GM21381 (cell line): ENCODE measurements at regions not wholly inside any gene's neighbourhood (a gene's known extent, or its start where the extent isn't known, plus 50 kb on each side); places are given as distances from the start of the nearest gene placed in this dataset.
A peak's percentile ranks its signal among the peaks of the same experiment; 100 is the strongest.

Source experiments
- ATAC-seq: cut with Tn5 transposase; IDR thresholded peaks from one replicate; pipeline ENCODE4 v1.9.1; 2021; ENCODE audit warnings: mild to moderate bottlenecking, moderate library complexity; ENCODE audit not compliant: unreplicated experiment

DNA sequence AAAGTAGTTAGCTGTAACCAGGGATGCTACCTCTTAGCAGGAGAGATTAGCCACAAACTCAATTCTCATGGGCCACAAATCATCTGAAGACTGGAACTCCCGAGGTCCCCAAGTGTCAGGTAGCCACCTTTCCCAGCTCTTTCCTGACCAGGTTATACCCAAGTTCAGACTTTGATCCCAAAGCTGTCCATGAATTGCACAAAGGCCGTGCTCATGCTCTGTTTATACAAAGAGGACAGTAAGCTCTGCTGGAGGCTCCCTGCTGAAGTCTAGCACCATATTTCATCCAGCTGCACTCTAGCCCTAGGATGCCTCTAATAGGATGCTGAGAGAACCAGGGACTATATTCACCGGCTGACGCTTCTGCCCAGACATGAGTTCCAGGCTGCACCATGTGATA lies 271.0 kb upstream of the ADAMTSL1 start:
- ATAC-seq = no peak

DNA sequence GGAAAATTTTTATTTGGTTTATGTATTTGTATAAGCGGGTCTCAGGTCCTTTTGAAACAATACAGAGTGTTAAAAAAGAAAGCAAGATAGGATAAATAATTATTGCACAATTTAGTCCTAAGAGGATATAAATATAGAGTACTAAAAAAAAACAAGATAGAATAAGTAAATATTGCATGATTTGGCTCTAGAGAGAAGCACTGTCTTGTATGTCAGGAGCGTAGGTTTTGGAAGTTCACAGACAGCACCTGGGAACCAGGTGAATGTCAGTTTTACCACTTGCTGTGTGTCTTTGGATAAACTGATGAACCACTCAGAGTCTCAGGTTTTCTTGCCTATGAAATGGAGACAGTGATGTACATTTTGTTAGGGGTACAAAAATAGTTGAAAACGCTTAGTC lies 266.2 kb upstream of the ADAMTSL1 start:
- ATAC-seq = no peak

DNA sequence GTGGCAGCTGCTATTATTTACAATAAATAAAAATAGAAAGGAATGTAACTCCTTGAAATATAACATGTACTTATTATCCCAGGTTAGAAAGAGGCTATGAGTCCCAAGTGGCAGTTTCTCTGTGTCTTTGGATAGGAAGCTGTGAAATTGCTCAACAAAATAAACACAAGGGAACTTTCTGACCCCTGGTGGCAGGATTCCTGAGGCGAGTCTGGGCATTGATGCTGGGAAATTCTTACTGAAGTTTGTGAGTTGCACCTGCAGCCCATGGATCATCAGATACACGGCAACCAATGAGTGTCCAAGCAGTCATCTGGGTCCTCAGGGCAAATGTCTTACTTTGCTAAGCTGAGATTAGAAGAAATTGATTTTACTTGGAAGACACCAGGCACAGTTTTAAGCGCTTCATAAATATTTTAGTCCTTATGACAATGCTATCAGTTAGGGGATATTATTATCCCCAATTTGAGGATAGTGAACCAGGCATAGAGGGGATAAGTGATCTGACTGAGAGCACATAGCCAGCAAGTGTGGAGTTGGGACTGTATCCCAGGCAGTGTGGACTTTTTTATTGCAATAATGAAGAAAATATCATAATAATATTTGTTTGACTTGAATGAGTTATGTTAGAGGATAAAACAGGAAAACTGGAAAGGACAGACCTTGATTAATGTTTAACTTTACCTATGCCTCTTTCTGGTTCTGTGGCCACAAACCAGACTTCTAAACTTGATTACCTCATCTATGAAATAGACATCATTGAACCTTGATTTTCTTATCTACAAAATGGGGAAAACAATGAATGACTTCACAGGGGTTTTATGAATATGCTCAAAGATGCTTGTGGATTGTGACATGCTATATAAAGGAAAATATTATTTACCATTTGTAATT lies 265.5 kb upstream of the ADAMTSL1 start:
- ATAC-seq = no peak

DNA sequence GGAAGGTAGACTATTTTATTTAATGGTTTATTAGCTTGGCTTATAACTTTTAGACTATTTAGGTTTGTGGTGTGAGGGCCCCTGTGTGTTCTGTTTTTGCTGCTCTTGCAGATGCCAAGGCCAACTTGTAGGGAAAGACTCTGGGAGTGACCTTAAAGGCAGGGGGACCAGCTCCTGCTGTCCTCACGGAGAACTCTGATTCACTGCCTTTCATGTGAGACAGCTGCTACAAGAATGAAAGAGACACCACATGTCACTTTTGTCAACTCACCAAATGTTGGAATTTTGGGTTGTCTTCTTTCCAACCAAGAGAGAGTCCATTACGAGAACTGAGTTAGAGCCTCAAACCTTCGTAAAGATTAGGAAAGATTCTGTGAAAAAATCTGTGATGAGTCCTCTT lies 258.3 kb upstream of the ADAMTSL1 start:
- no peak for ATAC-seq

DNA sequence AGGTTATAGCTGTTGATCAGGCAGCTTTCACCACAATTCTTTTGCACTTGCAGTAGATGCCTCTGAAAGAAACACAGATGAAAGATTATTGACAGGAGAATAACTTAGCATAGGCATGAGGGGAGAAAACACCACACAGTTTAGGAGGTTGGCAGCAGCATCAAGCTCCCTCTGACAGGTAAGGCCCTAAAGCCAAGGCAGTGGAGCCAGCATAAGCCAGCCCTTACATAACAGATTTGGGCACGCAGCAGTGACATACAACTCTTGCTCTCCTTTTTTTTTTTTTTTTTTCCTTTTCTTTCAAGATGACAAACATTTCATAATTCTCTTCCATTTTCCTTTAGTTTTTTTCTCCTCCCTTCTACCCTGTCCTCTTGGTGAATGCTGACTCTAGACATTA lies 257.6 kb upstream of the ADAMTSL1 start:
- no peak for ATAC-seq

DNA sequence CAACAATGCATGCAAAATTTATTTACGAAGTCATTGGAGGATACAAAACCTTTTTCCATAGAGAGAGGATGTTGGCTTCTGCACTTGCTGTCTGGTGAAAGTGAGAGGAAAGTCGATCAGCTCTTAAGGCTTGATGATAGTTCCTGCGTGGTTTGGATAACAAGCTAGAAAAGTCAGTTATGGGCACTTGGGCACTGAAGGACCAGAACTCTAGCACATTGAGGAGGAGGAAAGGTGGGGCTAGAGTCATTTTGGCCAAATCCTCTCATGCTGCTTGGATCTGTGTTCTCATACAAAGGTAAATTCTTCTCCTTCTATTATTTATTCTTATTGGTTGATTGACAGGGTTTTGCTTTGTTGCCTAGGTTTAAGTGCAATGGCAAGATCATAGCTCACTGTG lies 245.9 kb upstream of the ADAMTSL1 start:
- ATAC-seq = no peak

DNA sequence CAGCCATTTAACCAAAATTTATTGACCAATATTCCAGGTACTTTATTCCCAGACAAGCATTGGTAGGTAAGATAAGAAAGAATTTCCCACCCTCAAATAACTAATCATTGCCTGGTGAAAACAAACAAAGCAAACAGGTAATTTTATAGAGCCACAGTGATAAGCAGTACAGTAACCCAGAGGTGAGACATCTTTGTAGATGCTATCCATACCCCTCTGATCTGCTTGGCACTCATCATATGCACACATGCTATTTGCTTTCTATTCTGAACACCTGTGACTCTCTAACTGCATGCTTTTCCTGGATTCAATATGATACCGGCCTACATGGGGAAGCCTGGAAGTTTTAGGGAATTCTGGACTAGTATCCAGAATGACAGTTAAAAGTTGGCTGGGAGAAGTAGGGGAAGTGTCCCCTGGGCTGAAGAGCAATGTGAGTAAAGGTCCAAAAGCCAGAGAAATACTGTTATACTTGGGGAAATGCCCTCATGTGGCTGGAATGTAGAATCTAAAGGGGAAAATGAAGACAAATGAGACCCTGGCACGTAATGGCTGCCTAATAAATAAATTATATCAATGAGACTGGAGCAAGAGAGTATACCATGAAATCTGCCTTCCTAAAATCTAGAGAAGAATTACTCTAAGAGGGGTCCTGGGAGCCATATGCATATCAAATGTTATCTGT lies 243.8 kb upstream of the ADAMTSL1 start:
- ATAC-seq = no peak

DNA sequence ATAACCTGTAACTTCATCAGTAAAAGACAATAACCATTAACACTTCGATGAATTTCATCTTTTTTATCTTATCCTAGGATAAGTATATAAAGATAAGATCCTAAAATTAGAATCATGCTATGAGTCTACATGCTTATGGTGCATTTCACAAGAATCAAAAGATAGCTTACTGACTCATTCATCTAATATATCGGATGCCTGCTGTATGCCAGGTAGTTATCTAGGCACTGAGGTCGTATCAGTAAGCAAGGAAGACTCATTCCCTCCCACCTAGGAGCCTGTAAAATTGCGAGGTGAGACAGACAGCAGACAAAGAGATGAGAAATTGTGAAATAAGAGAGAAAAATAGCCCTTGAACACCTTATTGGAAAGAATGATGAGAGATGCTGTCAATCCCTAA lies 240.6 kb upstream of the ADAMTSL1 start:
- no peak for ATAC-seq

DNA sequence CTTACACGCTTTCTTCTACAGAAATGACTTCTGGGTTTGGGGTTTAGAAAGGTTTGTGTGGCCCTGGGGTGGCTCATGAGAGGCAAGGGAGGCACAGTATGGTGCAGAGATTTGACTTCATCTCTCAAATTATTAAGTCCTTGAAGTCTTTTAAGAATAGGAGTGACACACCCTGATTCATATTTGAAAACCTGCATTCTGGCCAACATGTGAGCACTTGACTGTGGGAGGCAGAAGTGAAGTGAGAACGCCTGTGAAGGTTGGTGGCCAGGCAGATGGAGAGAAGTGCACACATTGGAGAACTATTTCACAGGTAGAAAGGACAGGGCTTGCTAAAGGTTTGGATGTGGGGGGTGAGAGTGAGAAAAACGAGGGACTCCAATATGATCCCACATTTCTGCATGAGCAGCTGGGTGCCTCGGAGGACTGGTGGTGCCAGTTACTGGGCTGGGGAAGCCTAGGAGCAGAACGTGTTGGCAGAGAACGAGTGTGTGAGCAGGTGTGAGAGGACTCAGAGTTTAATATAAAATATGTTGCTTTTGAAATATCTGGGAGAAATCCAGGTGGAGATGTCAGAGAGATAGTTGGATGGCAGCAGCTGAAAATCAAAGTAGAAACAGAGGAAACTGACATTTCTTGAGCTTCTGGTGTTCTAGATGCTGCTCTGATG lies 240.0 kb upstream of the ADAMTSL1 start:
- no peak for ATAC-seq

DNA sequence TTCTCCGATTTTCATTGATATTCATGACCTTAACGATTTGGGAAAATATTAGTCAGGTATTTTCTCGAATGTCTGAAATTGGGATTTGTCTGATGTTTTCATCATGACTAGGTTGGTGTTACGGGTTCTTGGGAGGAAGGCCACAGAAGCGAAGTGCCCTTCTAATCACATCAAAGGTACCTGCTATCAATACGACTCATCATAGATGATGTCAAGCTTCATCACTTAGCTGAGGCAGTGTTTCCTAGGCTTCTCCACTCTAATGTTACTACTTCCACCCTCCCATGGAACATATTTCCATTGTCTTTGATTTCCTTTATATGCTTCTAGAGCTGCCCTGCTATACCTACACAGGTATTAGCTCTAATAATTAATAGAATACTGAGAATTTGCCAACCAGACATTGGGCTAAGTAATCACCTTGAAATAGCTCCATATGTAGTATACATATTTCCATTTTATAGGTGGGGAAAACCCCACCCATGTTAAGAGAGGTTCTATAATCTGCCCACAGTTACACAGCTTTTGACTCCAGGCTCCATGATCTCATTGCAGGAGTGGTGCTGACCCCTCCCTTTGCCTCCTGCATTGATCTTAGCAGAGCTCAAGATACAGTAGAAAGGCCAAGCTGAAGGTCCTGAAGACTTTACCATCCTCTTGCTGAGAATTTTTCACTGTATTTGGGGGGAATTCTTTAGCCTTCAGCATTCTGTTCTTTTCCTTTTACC lies 238.6 kb upstream of the ADAMTSL1 start:
- ATAC-seq = no peak

DNA sequence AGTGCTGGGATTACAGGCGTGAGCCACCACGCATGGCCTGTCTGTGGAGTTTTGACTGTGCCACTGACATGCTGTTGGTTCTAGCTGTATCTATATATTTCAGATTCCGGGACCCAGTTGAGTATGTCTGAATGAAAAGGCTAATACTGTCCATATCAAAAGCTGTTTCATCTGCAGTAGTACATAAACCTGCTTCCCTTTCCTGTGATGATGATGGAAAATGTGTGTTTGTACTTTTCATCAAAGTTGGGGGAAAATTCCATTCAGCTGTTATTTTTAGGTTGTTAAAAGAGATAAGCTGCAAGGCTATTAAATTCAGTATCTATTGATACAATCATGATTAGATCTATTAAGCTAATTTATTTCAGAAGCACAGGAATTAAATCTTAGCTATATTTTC lies 237.6 kb upstream of the ADAMTSL1 start:
- ATAC-seq = no peak

DNA sequence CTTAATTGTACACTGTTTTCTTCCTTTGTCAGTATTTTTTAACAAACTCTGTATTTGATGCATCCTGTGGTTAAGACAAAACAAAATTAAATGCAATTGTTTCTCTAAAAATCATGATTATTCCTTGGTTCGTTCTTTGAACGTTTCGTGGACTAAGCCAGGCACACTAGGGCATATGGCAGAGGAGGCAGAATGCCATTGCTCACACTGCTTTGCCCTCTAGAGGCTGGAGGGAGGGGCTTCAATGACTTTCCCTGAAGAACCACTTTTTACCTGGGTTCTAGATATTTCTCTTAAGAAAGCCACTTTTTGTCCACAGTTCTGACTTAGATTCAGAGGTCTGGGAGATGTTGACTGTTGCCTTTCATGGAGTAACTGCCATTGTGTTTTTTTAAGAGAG lies 236.2 kb upstream of the ADAMTSL1 start:
- no peak for ATAC-seq

DNA sequence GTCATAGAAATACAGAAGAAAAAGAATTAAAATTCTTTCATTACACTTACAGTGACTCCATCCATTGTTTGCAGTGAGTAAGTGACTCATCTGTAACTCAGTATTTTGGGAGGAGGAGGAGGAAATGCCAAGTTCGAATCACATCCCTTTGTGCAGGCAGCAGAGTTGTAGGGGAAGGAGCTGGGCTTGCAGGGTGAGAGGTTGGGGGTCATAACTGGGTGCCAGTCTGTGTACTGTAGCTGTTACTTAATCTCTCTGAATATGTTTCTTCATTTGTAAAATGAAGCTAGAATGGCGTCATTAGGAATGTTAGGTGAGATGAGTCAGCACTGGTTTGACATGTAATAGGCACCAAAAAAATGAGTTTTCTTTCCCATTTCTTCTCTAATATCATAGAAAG lies 235.7 kb upstream of the ADAMTSL1 start:
- ATAC-seq = no peak

DNA sequence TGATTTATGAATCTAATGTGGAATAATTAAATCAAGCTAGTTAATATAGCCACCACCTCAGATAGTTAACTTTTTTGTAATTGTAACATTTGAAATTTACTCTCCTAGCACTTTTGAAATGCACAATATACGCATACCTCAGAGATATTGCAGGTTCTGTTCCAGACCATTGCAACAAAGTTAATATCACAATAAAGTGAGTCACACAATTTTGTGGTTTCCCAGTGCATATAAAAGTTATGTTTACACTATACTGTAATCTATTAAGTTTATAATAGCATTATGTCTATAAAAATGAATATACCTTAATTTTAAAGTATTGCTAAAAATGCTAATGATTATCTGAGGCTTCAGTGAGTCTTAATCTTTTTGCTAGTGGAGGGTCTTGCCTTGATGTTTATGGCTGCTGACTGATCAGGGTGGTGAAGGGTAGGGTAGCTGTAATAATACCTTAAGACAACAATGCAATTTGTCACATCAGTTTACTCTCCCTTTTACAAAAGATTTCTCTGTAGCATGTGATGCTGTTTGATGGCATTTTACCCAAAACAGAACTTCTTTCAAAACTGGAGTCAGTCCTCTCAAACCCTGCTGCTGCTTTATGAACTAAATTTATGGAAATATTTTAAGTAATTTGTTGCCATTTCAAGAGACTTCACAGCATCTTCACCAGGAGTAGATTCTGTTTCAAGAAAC lies 235.1 kb upstream of the ADAMTSL1 start:
- no peak for ATAC-seq

DNA sequence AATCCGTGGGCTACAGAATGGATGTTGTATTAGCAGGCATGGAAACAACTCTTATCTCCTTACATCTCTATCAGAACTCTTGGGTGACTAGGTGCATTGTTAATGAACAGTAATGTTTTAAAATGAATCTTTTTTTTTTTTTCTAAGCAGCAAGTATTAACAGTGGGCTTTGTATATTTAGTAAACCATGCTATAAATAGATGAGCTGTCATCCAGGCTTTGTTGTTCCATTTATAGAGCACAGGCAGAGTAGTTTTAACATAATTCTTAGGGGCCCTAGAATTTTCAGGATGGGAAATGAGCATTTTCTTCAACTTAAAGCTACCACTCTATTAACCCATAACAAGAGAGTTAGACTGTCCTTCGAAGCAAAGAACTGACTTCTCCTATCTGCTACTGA lies 233.7 kb upstream of the ADAMTSL1 start:
- no peak for ATAC-seq

DNA sequence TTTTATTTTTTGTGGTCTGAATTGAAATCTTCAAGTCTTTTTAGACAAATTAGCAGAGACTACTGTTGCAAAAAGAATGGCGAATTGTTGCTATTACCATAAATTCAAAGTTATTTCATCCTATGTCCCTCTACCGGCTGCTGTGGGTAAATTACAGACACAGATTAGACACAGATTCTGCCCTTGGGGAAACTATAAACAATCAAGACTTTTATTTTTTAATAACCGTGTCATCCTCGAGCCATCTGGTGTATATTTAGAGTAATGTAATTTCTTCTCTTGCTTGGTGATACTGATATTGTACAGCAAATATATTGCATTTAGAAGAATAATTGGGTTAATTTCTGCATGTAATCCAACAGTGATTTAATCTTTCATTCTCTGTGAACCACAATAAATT lies 228.0 kb upstream of the ADAMTSL1 start:
- no peak for ATAC-seq

DNA sequence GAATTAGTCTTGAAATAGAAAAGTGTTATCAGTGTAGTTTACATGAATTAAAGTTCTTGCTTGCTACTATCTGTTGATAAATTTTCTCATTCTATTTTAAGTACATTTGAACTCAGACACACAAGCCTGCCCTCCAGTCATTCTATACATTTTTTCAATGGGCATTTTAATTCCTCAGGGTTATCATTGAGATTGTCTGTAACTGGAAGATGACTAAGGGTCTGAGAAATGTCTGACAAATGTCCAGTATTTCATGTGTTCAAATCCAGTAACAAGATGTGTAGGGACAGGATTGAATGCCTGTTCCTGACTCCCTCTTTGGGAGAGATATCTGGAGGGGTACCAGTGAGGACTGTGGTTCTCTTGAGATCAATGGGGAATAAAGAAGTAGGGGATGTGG lies 223.9 kb upstream of the ADAMTSL1 start:
- no peak for ATAC-seq

DNA sequence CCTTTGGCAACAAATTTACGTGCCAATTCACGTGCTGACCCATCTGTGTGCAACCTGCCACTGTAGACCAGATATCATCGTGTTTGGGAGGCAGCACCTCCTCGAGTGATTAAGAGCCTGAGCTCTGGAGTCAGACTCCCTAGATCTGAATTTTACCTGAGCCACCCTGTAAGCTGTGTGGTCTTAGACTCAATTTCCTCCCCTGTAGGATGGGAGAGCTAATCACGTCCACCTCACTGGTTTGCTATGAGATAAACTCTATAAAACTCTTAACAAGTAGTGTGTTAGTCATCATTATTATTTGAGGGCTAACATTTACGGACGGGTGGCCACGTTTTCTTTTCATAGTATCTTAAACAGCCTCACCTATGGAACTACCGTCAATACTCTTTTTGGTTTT lies 220.0 kb upstream of the ADAMTSL1 start:
- ATAC-seq = no peak

DNA sequence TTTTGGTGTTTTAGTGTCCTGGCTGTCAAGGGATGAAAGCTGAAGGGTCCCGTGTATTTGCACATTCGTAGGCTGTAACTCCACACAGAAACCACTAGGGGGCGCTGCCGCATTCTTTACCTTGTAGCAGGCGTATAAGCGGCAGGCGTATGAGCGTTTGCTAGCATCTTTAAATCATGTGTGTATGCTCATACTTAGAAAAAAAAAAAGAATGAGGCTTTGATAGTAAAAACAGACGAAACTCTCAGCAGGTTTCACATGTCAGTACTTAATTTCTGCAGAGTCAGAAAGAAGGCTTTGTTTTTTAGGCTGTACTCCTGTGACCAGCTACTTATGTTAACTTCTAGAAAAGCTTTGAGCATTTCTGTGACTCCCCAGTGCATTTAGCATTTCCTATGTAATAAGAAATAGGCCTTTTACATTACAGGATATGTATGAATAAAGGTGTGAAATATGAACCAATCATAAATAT lies 218.8 kb upstream of the ADAMTSL1 start:
- ATAC-seq = peak; percentile 90

DNA sequence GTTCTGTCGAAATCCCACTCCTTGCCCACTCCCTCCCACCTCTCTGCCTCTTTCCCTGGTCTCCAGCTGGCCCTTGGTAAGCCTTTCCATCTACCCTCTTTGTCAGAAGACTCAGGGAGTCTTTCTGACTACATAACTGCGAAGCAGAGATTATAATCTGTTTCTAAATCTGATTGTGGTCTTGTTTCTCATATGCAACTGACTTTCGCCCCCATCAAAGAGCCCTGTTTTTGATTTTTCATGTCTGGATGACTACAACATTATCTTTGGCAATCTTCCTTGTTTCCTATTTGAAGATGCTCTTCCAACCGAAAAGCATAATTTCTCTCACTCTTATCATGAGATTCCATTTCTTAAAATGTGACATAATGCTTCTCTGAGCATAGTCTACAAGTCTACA lies 218.2 kb upstream of the ADAMTSL1 start:
- no peak for ATAC-seq

DNA sequence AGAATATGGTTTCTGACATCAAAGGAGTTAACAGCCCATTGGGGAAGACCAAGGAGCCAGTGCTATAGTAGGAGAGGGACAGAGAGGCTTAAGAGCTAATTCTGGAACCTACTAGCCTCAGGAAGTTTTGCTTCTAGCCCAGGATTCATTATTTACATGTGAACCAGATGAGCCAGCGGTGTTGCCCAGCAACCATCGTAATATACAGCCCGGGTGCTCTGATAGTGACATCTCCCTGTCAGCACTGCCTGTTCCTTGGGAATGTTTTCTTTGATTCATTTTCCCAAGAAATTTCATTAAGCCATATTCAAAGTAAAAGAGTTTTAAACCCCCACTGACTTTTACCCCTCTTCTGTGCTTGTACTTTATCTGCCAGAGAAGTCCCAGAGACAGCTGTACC lies 217.4 kb upstream of the ADAMTSL1 start:
- ATAC-seq = no peak
